ENCODE measurements at regions not wholly inside any gene's neighbourhood (a gene's known extent, or its start where the extent isn't known, plus 50 kb on each side); places are given as distances from the start of the nearest gene placed in this dataset.

GRCh38 chr11:32333320-32333991 lies 101.9 kb downstream of the WT1 start (continued):
- no peak for TF ChIP-seq ZNF112 (tag by site-specific recombination; IDR thresholded peaks at IDR 0.05)
- no peak for TF ChIP-seq ZNF544 (tag by site-specific recombination; IDR thresholded peaks at IDR 0.05)
- TF ChIP-seq SCRT1 (tag by site-specific recombination; IDR thresholded peaks at IDR 0.05; ENCODE audit: borderline replicate concordance) = no peak
- no peak for TF ChIP-seq SCRT2 (tag by site-specific recombination; IDR thresholded peaks at IDR 0.05)
- TF ChIP-seq ZNF701 (tag by site-specific recombination; IDR thresholded peaks at IDR 0.05) = no peak

DNA sequence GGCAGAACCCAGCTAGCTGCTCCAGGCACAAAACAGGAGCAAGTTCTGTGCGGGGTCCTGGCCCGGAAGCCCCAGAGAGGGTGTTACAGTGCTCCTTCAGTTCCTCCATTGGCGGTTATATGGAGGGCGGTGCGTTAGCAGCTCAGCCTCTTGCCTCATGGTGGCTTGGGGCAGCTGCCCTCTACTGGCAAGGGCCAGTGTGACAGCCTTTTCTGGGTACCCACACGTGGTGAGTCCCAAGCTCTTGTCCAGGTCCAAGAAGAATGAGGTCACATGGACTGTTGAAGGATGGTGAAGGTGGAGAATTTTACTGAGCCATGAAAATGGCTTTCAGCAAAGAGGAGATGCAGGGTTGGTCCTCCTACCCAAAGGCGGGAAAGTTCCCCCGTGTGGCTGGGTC lies 100.5 kb downstream of the WT1 start:
- no peaks in the 10 kb centered on the region for H3K36me3 ChIP-seq (ENCODE audit: control insufficient read depth in 2 of 2, insufficient read depth in 1 of 2, low read length in 2 of 2)
- POLR2A ChIA-PET = no interaction called here
- H3K4me3 ChIP-seq (ENCODE audit: low read depth, low read length) = no peak overlapping the region
- CTCF ChIA-PET = interaction anchor here (0.8 to 1.1 kb wide), 2 partner anchors 11 to 458 kb away, joined by 3 to 4 read pairs; no protein-coding TSS in a partner anchor
- no peaks in the 10 kb centered on the region for H3K9me3 ChIP-seq (ENCODE audit: control insufficient read depth, insufficient read depth, low read depth, low read length)
- no peak overlapping the region for H3K27ac ChIP-seq (ENCODE audit: extremely low read depth, low read depth, low read length)
- TF ChIP-seq ZNF202 (tag by site-specific recombination; IDR thresholded peaks at IDR 0.05; ENCODE audit: borderline replicate concordance) (no peak), ZNF324 (tag by site-specific recombination; IDR thresholded peaks at IDR 0.05) (no peak), ZNF423 (tag by site-specific recombination; IDR thresholded peaks at IDR 0.05) (no peak), TRIM28 (IDR thresholded peaks at IDR 0.05; ENCODE audit: borderline replicate concordance, low read length) (no peak), IKZF3 (tag by site-specific recombination; IDR thresholded peaks at IDR 0.05) (no peak), YY2 (tag by site-specific recombination; IDR thresholded peaks at IDR 0.05) (no peak), ZNF121 (tag by site-specific recombination; IDR thresholded peaks at IDR 0.05) (no peak), MYNN (tag by site-specific recombination; IDR thresholded peaks at IDR 0.05; ENCODE audit: borderline replicate concordance) (no peak), ZNF776 (tag by site-specific recombination; IDR thresholded peaks at IDR 0.05; ENCODE audit: borderline replicate concordance) (no peak), HOXC10 (CRISPR knock-in tag; IDR thresholded peaks at IDR 0.05) (no peak), ZFHX2 (tag by site-specific recombination; conservative IDR thresholded peaks at IDR 0.05) (no peak), ZNF140 (tag by site-specific recombination; IDR thresholded peaks at IDR 0.05) (no peak), ZNF510 (tag by site-specific recombination; IDR thresholded peaks at IDR 0.05; ENCODE audit: insufficient replicate concordance) (no peak)
- H3K4me1 ChIP-seq (ENCODE audit: control insufficient read depth, insufficient read depth, low read length) = no peaks in the 10 kb centered on the region

Data from HEK293 (cell line).